GM12872 (cell line): ENCODE measurements at regions not wholly inside any gene's neighbourhood (a gene's known extent, or its start where the extent isn't known, plus 50 kb on each side); places are given as distances from the start of the nearest gene placed in this dataset.

Source experiments
- CTCF ChIP-seq: IDR thresholded peaks from 3 replicates; pipeline ENCODE4 v1.5.1; 2011; ENCODE audit warnings: low read depth, mild to moderate bottlenecking, low read length, moderate library complexity; ENCODE audit not compliant: insufficient read depth

DNA sequence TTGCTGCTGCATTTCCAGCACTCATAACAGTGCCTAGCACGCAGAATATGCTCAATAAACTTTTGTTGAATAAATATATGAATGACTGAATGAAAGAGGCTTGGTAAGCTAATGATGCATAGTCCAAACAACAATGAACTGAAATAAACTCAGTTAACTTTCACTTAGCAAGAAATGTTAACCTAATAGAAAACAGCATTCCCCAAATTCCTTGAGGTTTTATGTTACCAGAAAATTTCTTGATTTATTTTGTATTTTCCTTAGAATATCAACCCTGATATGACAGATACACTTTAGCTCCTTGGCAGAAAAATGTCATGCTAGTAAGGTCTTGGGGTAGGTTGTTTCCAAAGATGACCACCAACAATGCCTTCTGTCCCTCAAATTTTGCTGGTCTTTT is 217.4 kb downstream of the KCNE4 start:
- no peak for TF ChIP-seq CTCF

- no peak for TF ChIP-seq CTCF
These were observed 218.6 kb downstream of the KCNE4 start for GRCh38 chr2:223270548-223270947.

GRCh38 chr2:223273995-223274394 is 222.0 kb downstream of the KCNE4 start:
- TF ChIP-seq CTCF, result no peak

DNA sequence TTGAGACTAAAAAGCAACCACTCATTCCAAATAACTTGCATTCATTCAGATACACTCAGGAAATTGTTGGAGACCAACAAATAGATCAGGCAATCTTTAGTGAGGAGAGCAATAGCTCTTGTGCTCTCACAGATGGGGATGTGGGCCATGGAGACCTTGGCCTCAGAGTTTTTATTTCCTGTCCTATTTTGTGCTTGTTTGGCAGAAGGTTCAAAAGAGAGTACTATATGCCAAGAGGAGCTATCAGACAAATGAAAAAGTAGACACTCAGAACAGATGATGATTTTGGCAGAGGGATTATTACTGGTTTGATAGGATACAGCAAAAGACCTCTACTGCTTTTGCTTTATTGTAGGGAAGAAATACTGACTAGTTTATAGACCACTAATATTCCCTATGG is 230.2 kb downstream of the KCNE4 start:
- no peak for TF ChIP-seq CTCF

DNA sequence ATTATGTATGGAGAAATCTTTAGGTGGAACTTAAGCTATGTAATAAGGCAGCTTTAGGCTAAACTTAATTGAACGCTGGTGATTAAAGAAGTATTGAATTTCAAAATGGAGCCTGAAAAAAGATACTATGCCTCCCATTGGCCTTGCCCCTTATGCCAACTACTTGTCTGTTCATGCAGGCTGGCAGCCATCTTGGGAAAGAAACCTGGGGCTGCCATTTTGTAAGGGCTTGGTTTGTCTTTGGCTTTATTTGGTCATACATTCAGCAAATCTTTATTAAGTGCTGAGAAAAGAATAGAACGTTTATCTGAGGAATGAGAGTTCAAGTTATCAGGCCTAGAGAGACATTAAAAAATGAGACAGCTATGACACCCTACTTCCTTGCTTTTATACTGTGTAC is 231.3 kb downstream of the KCNE4 start:
- TF ChIP-seq CTCF, result no peak

DNA sequence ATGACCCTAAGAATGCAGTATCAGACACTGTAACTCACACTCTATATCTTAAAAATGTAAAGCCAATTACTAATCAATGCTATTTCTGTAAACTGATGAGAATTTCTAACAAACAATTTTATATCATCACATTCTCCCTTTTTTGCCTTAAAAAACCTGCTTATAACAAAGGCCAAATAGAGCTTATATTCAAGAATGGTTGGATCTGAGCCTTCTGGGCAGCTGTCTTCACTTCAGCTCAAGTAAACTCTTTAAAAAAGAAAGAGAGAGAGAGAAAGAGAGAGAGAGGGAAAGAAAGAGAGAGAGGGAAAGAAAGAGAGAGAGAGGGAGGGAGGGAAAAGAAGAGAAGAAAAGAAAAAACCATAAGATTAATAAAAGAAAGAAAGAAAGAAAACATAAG is 231.8 kb downstream of the KCNE4 start:
- no peak for TF ChIP-seq CTCF

GRCh38 chr2:223285370-223286265 is 233.6 kb downstream of the KCNE4 start:
- TF ChIP-seq CTCF, result no peak

DNA sequence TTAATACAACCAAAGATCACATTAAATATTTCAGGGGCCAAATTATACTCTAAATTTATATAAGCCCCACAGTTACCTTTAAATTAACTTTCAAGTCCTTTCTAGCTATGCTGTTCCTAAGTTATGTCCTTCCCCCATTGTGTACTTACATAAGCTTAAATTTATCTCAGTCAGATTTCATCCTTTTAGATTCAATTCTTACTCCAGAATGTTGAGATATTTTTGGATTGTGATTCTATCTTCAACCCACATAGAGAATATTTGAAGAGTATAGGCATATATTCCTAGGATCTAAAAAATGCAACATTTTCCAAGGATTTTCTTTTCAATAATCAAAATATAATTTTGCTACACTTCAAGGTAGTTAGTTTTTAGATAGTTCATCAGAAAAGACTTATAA is 242.8 kb downstream of the KCNE4 start:
- TF ChIP-seq CTCF, result no peak
